AG04449 (cell line): ENCODE measurements at regions not wholly inside any gene's neighbourhood (a gene's known extent, or its start where the extent isn't known, plus 50 kb on each side); places are given as distances from the start of the nearest gene placed in this dataset.

Experiments used
- CTCF ChIA-PET: fragments of 350-600 bp; formaldehyde crosslinking; extraction: SDS; loops from one replicate; lab custom pipeline; 2021; ENCODE audit warnings: antibody characterized with exemption; lab: Yijun Ruan, JAX
- POLR2A ChIA-PET: fragments of 400-600, 350-600 bp; formaldehyde crosslinking; extraction: SDS; loops from one replicate; lab custom pipeline; 2020; ENCODE audit warnings: antibody characterized with exemption, inconsistent platforms; lab: Yijun Ruan, JAX
- DNase-seq: peaks from one replicate; pipeline ENCODE4 v3.0.0-alpha.2; 2010; ENCODE audit warnings: low read depth, low spot score
- H3K4me3 ChIP-seq: 2 replicates; pipeline ENCODE4 v1.5.1; 2011; ENCODE audit warnings: low read depth, mild to moderate bottlenecking, control low read depth, low read length
- CTCF ChIP-seq: IDR thresholded peaks from one replicate; pipeline ENCODE4 v1.5.1; 2011; ENCODE audit warnings: mild to moderate bottlenecking, moderate library complexity, low read length, control low read depth, inconsistent platforms; ENCODE audit not compliant: insufficient read depth; ENCODE audit errors: missing control alignments

- ChIA-PET POLR2A (no interaction called here), CTCF (no interaction called here)
- no peak for DNase-seq
- no peak for TF ChIP-seq CTCF
- no peak overlapping the region for H3K4me3 ChIP-seq
These were observed 373.9 kb downstream of the TSN start for GRCh38 chr2:122129399-122129798.

GRCh38 chr2:122132147-122132691 lies 376.8 kb downstream of the TSN start:
- CTCF ChIA-PET = interaction anchor here (0.7 kb wide), 1 partner anchor 32 kb away, joined by 3 read pairs; no protein-coding TSS in a partner anchor

GRCh38 chr2:122135021-122135937 lies 379.8 kb downstream of the TSN start:
- POLR2A ChIA-PET = no interaction called here

More at GRCh38 chr2:122132147-122132691, 376.8 kb downstream of the TSN start:
- DNase-seq = no peak
- no peak overlapping the region for H3K4me3 ChIP-seq
- POLR2A ChIA-PET = interaction anchor here (0.6 kb wide), 1 partner anchor 637 kb away, joined by 4 read pairs; no protein-coding TSS in a partner anchor
- no peak for TF ChIP-seq CTCF

GRCh38 chr2:122136056-122136455 lies 380.6 kb downstream of the TSN start:
- DNase-seq = no peak
- CTCF ChIA-PET = no interaction called here
- peak; percentile 28 for TF ChIP-seq CTCF
- POLR2A ChIA-PET = no interaction called here
- H3K4me3 ChIP-seq = no peak overlapping the region

More at GRCh38 chr2:122135021-122135937, 379.8 kb downstream of the TSN start:
- DNase-seq = no peak
- H3K4me3 ChIP-seq = no peak overlapping the region
- CTCF ChIA-PET = no interaction called here
- TF ChIP-seq CTCF = no peak

- CTCF ChIA-PET = no interaction called here
These were observed 383.1 kb downstream of the TSN start for GRCh38 chr2:122138561-122138960.

More at GRCh38 chr2:122138561-122138960, 383.1 kb downstream of the TSN start:
- TF ChIP-seq CTCF = no peak
- POLR2A ChIA-PET = interaction anchor here (0.7 kb wide), 1 partner anchor 1332 kb away, joined by 3 read pairs; no protein-coding TSS in a partner anchor
- DNase-seq = no peak
- H3K4me3 ChIP-seq = no peak overlapping the region
